ENCODE measurements at regions not wholly inside any gene's neighbourhood (a gene's known extent, or its start where the extent isn't known, plus 50 kb on each side); places are given as distances from the start of the nearest gene placed in this dataset.

DNA sequence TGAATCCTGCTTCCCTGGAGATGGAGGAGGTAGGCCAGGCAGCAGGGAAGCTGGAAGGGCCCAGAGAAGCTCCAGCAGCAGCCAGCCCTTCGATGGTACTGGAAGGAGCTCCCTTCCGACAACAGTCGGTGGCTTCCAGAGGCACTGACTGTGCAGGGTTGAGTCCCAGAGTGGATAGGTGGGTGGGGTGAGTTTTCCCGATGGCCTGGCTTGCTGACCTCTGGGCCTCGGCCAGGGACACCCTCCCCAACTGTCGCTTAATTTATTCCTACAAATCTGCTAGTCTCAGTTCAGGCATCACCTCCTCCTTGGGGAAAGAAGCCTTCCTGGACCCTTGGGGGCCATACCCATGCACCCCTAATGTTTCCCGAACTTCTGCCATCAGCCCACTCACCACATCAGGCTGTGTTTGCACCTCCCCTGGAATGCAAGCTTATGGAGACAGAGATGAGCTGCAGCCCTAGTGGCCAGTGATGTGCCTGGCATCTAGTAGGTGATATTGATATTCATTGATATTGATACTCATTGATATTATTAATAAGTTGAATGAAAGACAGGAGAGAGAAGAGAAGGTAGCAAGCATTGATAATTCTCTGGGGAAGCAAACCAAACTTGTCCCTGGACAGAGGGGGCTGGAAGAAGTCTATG, 104.6 kb upstream of the BOD1 start:
- DNase-seq = no peak

- no peak for DNase-seq
Observed at GRCh38 chr5:173721601-173722232, 105.3 kb upstream of the BOD1 start.

GRCh38 chr5:173726846-173727557, 110.6 kb upstream of the BOD1 start:
- no peak for DNase-seq

GRCh38 chr5:173727839-173728778, 111.7 kb upstream of the BOD1 start:
- DNase-seq = no peak

DNA sequence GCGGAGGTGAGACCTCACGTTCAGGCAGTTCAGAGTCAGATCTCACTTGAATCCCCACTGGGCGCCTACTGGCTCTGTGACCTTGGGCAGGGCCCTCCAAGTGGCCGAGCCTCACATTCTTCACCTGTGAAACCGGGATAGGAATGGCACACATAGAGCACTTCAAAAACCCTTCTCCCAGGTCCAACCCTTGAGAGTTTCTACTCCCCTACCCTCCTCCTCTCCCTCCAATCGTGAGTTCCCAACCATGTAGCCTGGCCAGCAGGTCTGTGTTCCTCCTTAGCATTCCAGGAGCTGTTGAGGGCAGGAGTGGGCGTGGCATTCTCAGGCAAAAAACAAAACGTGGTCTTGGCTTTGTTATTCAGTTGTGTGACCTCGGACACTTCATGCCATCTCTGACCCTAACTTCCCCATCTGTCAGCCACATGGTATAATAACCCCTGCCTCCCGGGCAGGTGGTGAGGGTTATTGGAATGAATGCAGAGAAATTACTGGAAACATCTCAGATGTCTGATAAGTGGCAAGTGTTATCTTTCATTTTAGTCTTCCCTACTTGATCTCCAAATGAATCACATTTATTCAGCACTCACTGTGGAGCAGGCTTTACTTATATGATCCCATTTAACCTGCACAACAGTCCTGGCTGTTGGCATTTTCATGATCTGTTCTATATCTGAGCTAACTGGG, 112.8 kb upstream of the BOD1 start:
- DNase-seq = no peak

- DNase-seq = no peak
Observed at GRCh38 chr5:173730632-173731298, 114.3 kb upstream of the BOD1 start.

DNA sequence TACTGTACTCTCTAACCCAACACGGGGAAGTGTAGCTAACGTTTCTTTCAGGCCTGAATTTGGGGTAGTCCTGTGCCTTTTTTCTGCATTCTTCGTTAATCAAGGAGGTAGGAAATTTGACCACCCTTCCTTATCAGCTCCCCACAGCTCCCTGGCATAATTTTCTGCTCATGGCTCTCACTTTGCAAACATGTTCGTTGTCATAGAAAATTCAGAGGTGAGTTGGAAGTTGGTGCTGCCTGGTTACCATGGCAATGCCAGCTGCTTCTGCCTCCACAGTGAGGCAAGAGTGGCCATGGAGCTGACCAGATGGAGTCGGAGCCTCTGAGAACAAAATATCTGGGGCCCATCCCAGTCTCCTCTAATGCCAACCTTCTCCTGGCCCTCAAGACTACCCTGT, 116.6 kb upstream of the BOD1 start:
- DNase-seq = no peak

DNA sequence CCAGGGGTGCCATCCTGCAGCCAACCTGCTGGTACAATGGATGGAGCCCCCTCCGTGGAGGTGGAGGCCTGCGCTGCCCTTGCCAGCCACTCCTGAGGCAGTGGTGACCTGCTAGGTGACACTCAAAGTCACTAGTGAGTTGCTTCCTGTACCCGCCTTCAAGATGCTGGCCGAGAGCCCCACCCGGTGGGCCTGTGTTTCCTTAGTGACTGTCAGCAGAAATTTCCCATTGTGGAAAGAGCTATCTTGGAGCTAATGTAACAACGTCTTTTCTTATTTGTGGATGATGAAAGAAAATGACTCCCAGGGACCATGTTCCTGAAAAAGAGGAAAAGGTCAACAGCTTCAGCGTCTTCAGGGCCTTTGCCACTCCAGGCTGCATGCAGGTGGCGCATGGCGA, 117.0 kb upstream of the BOD1 start:
- DNase-seq = no peak

DNA sequence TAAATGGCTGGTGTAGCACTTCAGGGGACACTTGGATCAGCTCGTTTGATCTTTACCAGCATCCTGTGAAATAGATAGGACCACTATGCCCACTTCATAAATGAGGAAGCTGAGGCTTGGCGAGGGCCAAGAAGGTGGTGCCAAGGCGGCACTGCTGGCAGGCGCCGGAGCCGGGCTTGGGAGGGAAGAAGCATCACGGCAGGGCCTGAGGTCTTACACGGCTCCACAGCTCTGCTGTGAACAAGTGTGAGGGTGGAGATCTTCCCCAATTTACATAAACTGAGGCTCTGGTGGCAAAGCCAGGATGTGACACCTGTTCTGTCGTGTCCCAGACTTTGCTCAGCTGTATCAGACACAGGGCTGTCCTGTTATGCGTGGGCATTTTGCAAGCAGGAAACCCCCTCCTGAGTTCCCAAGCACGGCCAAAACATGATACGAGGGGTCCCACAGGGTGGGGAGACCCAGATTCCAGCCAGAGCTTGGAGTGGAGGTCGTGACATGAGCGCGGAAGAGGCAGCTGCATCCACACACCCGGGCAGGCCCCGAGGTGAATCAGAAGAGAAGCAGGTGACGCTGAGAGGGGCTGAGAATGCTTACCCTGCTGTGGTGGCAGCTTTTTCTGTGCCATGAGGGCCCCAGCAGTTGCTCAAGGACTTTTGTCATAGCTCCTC, 117.5 kb upstream of the BOD1 start:
- no peak for DNase-seq

DNA sequence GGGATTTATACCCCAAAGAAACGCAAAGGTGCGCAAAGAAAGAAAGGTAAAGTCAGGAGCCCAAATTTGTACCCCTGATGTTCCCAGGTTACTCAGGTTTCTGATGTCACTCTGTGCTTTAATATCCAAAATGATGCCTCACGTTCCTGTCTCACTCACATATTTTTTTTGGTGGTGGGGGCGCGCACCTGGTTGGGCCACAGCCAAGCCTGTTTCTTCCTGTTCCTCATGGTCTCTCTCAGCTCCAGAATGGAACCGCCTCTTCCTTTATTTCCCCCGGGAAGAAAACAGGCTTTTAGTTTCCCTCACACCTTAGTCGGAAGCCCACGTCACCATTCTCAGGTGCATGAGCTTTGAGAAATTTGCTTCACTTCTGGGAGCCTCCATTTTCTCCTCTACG, 118.3 kb upstream of the BOD1 start:
- no peak for DNase-seq

DNA sequence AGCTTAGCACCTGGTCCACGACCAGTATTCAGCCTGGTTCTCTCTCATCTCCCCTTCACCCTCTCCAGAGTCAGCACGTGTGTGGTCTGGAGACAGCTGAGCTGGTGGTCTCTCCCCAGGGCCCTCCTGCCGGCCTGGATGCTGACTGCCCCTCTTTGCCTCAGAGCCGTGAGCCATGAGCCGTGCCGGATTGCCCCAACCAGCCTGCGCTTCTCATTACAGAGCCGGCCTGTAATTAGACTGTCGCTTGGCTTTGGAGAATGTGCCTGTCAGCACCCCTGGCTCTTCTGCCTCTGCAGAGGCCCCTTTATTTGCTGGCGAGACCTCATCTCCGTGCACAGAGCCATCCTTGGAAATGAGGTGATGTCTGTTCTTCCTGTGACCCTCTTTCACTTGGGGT, 118.7 kb upstream of the BOD1 start:
- DNase-seq = no peak

DNA sequence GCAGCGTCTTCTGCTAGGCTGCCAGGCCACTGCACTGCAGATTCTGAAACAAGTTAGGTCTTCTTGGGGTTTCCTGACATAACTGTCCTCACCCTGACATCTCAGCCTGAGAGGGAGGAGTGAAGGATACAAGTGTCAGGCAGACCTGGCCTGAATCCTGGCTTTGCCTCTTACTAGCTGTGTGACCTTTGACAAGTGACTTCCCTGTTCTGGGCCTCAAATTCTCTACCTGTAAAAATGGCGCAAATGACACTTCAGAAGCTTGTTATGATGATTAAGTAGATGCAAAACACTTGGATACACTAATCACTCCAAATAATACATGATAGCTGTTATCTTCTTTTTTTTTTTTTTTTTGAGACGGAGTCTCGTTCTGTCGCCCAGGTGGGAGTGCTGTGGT, 119.2 kb upstream of the BOD1 start:
- DNase-seq = no peak

DNA sequence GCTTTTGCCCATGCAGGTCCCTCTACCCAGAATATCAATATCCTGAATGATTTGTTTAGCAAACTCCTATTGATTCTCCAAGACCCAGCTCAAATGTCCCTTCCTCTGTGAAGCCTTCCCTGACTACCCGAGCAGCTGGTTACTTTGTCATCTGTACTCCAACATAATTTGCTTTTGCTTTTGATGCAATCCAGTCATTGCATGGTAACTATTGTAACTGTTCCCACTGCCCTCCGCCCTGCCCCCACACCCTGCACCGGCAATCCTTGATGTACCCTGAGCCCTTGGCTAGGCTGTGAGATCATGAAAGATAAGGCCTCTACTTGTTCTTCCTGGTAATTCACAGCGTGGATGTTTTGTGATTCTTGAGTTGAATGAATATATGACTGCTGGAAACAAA, 119.9 kb upstream of the BOD1 start:
- DNase-seq = no peak

- no peak for DNase-seq
Observed at GRCh38 chr5:173736923-173737412, 120.5 kb upstream of the BOD1 start.

DNA sequence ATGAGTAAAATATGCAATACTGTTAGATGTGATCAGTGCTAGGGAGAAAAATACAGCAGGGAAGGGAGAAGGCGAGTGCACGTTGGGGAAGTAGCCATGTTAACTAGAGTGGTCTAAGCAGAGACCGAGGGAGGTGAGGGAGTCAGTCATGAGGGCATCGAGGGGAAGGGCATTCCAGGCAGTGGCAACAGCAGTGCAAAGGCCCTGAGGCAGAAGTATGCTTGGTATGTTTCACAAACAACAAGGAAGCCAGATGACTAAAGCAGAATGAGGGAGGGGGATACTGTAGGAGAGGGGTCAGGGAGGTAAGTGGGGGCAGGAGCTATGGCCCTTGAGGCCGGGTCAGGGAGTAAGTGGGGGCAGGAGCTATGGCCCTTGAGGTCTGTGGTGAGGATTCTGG, 123.3 kb upstream of the BOD1 start:
- no peak for DNase-seq

DNA sequence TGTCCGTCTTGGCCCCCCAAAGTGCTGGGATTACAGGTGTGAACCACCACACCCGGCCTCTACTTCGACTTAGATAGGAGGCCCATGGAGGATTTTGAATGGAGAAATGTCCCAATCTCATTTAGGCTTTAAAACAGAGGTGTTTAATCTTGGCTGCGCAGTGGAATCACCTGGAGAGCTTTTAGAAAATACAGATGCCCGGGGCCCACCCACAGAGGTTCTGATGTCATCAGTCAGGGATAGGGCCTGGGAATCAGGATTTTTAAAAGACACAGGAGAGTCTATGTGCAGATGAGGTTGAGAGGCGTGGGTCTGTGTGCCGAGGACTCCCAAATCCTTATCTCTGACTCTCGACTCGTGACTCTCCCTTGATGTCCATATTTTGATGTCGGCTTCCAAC, 124.0 kb upstream of the BOD1 start:
- no peak for DNase-seq

DNA sequence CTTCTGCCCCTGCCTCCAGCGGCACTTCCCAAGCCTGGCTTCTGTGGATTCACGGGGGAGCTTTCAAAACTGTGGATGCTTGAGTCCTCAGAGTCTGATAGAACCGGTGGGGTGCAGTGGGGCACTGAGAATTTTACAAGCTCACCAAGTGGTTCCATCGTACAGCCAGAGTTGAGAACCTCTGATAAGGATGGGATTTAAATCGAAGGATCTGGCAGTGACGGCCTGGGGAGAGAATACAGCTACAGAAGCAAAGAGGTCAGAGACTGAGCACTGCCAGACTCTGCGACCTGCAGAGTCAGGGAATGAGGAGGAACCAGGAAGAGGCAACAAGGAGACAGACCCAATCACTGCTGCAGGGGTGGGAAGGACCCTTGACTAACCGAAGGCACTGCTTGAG, 124.6 kb upstream of the BOD1 start:
- DNase-seq = no peak

GRCh38 chr5:173741729-173742431, 125.4 kb upstream of the BOD1 start:
- no peak for DNase-seq

GRCh38 chr5:173742432-173742816, 126.0 kb upstream of the BOD1 start:
- DNase-seq = no peak

DNA sequence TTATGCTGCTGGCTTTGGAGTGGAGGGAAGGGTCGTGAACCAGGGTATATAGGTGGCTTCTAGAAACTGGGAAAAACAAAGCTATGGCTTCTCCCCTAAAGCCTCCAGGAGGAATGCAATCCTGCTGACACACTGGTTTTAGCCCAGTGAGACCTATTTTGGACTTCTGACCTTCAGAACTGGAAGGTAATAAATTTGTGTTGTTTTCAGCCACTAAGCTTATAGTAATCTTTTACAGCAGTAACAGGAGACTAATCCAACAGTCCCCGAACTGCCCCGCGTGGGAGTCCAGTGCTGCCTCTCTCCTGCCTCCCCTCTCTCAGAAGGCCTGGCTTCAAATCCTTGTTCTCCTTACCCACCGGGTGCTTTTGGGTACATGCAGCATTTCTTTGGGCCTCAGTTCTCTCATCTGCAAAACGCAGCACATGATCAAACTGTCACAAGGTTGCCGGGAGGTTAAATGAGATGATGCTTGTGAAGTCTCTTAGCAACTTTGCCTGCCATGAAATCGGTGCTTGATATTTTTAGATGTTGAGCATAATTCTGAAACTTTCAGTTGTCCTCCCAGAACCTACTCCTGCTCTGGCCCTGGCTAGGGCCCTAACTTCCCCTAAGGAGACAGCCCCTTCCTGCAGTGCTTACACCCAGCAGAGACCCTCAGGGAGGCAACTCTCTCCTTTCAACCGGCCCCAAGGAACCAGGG, 127.3 kb upstream of the BOD1 start:
- no peak for DNase-seq
